SK-N-MC (cell line): ENCODE measurements at regions not wholly inside any gene's neighbourhood (a gene's known extent, or its start where the extent isn't known, plus 50 kb on each side); places are given as distances from the start of the nearest gene placed in this dataset.

Experiments used
- DNase-seq: peaks from one replicate; pipeline ENCODE4 v3.0.0-alpha.2; 2011; ENCODE audit warnings: low read depth, low spot score
- H3K27ac ChIP-seq: fragments of 200-600 bp; sonication (generic); 2 replicates; pipeline ENCODE4 v1.5.1; 2016; ENCODE audit warnings: mixed run types
- H3K36me3 ChIP-seq: fragments of 200-600 bp; sonication (generic); 2 replicates; pipeline ENCODE4 v1.6.1; 2017; ENCODE audit warnings: antibody characterized with exemption, low read length, mixed read lengths; ENCODE audit not compliant: insufficient read depth
- H3K4me3 ChIP-seq: fragments of 200-600 bp; sonication (generic); 2 replicates; pipeline ENCODE4 v1.5.1; 2016
- H3K9ac ChIP-seq: fragments of 200-600 bp; sonication (generic); 2 replicates; pipeline ENCODE4 v1.8.0; 2017; ENCODE audit warnings: mixed run types, mixed read lengths; ENCODE audit not compliant: insufficient read length
- H3K9me3 ChIP-seq: fragments of 200-600 bp; sonication (generic); 2 replicates; pipeline ENCODE4 v1.6.1; 2017; ENCODE audit warnings: low read depth, mild to moderate bottlenecking, antibody characterized with exemption, low read length, moderate library complexity, mixed read lengths
- EZH2 ChIP-seq: fragments of 200-600 bp; sonication (generic); IDR thresholded peaks from one replicate; pipeline ENCODE4 v1.6.1; 2017; ENCODE audit warnings: antibody characterized with exemption
- FOXP2 ChIP-seq: optimal IDR thresholded peaks from 2 replicates; pipeline ENCODE3; 2011; ENCODE audit warnings: mild to moderate bottlenecking, moderate library complexity; ENCODE audit not compliant: insufficient read depth; ENCODE audit errors: extremely low read length, control extremely low read depth
- POLR2AphosphoS5 ChIP-seq: IDR thresholded peaks from 2 replicates; pipeline ENCODE4 v1.6.1; 2012; ENCODE audit warnings: mild to moderate bottlenecking, low read depth, low read length, borderline replicate concordance

DNA sequence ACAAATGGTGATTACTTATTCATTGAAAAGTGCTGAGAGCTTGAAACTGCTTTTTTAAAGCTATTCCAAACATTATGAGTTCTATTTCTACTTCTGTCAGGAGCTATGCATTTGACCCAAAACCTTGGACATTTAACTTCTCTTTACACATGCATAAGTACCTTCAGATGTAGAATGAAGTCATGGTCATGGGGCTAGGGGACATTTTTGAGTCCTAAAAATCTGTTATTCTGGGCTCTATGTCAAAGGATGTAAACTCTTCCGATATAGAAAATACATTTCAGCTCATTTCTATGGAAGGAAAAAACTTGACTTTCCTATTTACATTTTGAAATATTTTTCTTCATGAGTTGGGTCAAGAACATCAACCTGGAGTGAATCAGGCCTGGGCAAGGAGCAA lies 179.5 kb upstream of the CXCL12 start:
- no peak for DNase-seq
- H3K9me3 ChIP-seq = no peaks in the 10 kb centered on the region
- no peak overlapping the region for H3K27ac ChIP-seq
- no peaks in the 10 kb centered on the region for H3K36me3 ChIP-seq
- no peak overlapping the region for H3K9ac ChIP-seq
- TF ChIP-seq EZH2 = no peak
- TF ChIP-seq POLR2AphosphoS5 = no peak
- no peak for TF ChIP-seq FOXP2
- no peak overlapping the region for H3K4me3 ChIP-seq

DNA sequence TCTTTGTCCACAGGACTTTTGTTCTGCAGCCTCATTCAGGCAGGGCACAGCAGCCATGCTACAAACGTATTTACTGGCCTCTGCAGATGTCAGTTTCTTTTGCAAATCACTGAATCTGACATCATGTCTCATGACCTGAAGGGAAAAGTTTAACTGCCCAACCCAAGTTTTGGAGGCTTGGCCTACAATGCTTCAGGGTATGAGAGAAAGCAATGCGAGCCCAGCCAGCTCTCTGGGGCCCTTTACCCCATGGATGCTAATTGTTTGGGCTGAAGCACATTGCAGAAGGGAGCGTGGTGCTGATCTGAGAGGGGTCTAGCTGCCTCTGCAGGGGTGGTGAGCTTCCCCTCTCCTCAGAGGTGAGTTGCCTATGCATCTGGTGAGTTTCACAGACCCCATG lies 179.9 kb upstream of the CXCL12 start:
- Histone ChIP-seq H3K4me3 (no peak overlapping the region), H3K9me3 (no peaks in the 10 kb centered on the region), H3K27ac (no peak overlapping the region), H3K36me3 (no peaks in the 10 kb centered on the region), H3K9ac (no peak overlapping the region)
- no peak for DNase-seq
- TF ChIP-seq EZH2 (no peak), POLR2AphosphoS5 (no peak), FOXP2 (no peak)

DNA sequence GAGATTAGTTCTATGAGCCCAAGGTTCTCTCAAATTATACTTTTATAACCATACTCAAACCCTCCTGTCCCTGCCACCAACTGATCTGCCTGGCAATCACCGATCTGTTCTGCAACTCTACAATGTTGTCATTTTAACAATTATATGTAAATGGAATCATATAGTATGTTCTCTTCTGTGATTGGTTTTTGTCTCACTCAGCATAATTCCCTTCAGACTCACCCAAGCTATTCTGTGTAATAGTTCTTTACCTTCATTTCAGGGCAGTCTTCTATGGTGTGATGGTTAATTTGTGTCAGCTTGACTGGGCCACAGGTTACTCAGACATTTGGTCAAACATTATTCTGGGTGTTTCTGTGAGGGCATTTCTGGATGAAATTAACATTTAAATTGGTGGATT lies 181.9 kb upstream of the CXCL12 start:
- no peaks in the 10 kb centered on the region for H3K9me3 ChIP-seq
- TF ChIP-seq POLR2AphosphoS5 (no peak), FOXP2 (no peak), EZH2 (no peak)
- no peak overlapping the region for H3K9ac ChIP-seq
- H3K36me3 ChIP-seq = no peaks in the 10 kb centered on the region
- no peak overlapping the region for H3K4me3 ChIP-seq
- H3K27ac ChIP-seq = no peak overlapping the region
- DNase-seq = no peak

DNA sequence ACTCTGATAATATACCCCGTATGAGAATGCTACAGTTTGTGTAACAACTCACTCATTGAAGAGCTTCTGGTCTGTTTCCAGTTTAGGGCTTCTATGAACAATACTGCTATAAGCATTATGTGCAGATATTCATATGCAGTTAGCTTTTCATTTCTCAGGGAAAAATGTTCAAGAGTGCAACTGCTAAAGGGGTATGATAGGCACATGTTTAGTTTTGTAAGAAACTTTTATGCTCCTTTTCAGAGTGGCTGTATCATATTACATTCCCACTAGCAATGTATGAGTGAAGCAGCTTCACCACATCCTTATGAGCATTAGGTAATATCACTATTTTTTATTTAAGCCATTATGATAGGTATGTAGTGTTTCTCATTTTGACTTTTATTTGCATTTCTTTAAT lies 182.6 kb upstream of the CXCL12 start:
- Histone ChIP-seq H3K4me3 (no peak overlapping the region), H3K9ac (no peak overlapping the region), H3K9me3 (no peaks in the 10 kb centered on the region), H3K36me3 (no peaks in the 10 kb centered on the region), H3K27ac (no peak overlapping the region)
- DNase-seq = no peak
- TF ChIP-seq POLR2AphosphoS5 (no peak), FOXP2 (no peak), EZH2 (no peak)

DNA sequence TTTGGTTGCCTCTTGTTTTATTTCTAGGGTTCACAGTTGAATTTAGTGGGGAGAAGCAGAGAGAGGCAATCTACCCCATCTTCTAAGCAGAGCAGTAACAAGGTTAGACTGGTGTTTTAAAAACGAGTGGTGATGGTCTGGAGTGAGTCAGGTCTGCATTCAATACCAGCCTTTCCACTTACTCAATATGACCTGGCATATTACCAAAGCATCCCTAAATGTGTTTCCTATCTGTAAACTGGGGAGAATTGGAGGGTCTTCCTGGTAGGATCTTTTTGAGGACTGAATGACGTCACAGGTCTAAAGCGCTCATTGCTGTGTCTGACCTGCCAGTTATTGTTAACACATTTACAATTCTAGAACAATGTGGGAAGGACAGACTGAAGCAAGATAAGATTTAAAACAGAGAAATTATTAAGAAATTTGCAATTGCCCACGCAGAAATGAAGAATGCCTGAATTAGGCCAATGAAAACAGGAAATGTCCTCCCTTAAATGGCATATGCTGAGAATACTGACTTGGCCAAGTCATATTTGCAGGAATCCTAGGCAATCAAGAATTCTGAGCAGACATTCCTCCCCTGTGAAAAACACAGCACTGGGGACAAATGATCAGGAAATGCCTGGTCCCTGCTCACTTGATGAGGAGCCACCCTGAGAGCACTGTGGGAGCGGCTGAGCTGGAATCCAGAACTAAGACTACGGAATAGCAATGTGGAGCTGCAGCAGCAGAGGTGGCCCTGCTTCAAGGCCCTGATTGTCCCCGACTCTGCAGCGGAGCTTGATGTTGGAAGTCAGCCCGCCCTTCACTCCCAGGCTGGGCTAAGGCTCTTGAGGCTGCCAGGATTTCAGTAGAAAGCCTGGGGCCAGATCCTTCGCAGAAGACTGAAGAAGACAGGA lies 184.5 kb upstream of the CXCL12 start:
- H3K9ac ChIP-seq = no peak overlapping the region
- H3K27ac ChIP-seq = no peak overlapping the region
- TF ChIP-seq FOXP2 (no peak), EZH2 (no peak), POLR2AphosphoS5 (no peak)
- no peaks in the 10 kb centered on the region for H3K36me3 ChIP-seq
- H3K9me3 ChIP-seq = no peaks in the 10 kb centered on the region
- no peak for DNase-seq
- H3K4me3 ChIP-seq = no peak overlapping the region

DNA sequence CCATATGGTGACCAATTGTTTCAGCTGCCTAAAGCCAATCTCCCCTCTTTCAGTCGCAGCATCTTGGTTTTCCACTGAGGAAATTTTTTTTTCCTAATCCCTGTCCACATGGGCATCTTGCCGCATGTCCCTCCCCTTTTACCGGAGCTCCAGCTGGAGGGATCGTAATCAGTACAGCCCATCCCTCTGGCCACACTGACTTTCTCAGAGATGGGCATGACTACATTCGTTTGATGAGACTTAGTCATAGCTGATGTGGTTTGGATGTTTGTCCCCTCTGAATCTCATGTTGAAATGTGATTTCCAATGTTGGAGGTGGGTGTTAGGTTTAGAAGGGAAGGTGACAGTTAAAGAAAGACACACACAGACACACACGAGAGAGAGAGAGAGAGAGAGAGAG lies 186.8 kb upstream of the CXCL12 start:
- no peak overlapping the region for H3K9ac ChIP-seq
- H3K27ac ChIP-seq = no peak overlapping the region
- TF ChIP-seq POLR2AphosphoS5 = no peak
- H3K36me3 ChIP-seq = no peaks in the 10 kb centered on the region
- DNase-seq = no peak
- H3K4me3 ChIP-seq = no peak overlapping the region
- H3K9me3 ChIP-seq = no peaks in the 10 kb centered on the region

DNA sequence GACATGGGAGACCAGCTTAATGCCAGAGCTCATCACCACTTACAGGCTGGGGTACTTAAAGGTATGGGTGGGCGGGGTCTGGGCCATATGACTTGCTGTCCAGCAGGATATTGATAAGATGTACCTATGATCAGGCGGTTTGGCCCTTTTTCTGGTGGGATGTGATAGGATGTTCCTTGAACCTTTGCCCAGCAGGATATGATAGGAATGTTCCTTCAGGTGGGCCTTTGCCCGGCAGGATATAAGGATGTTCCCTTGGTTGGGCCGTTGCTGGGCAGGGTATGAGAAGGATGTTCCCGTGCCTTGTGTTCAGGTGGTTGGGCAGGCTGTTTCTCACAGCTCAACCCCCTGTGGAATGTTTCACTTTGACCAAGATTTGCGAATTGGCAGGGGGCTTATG lies 187.2 kb upstream of the CXCL12 start:
- Histone ChIP-seq H3K36me3 (no peaks in the 10 kb centered on the region), H3K27ac (no peak overlapping the region), H3K9me3 (no peaks in the 10 kb centered on the region), H3K4me3 (no peak overlapping the region), H3K9ac (no peak overlapping the region)
- TF ChIP-seq FOXP2 = no peak
- no peak for TF ChIP-seq EZH2
- no peak for TF ChIP-seq POLR2AphosphoS5
- DNase-seq = no peak

DNA sequence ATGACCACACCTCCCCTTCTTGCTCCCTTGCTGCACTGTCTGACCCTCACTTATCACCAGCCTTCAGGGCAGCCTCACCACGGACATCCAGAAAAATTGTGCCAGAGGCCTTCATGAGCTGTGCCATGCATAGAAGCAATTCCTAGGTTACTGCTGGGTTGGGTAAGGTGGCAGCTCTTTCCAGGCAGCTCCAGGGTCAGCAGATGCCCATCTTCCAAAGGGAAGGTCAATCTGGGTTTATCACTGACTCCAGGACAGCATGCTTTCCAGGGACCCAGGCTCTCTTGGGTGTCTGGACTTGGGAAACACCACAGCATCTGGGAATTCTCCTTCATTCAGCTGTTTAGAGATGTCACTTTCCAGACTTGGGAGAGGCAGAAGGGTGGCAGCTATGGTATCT lies 188.9 kb upstream of the CXCL12 start:
- Histone ChIP-seq H3K4me3 (no peak overlapping the region), H3K36me3 (no peaks in the 10 kb centered on the region), H3K9ac (no peak overlapping the region), H3K9me3 (no peaks in the 10 kb centered on the region), H3K27ac (no peak overlapping the region)
- DNase-seq = no peak
- TF ChIP-seq FOXP2 (no peak), POLR2AphosphoS5 (no peak), EZH2 (no peak)
